Small intestine (tissue), 7 donors: ENCODE measurements at regions not wholly inside any gene's neighbourhood (a gene's known extent, or its start where the extent isn't known, plus 50 kb on each side); places are given as distances from the start of the nearest gene placed in this dataset.

Experiments used
- DNase-seq, 2 donors: peaks; one replicate each; pipeline versions ENCODE4 v3.0.0 to v3.0.0-alpha.2; 2013
- FAIRE-seq: peaks from 2 replicates; lab custom pipeline; 2012; peaks lifted over from hg19 to GRCh38; lab: Jason Lieb, UNC
- H3K27ac ChIP-seq, 3 donors: one replicate each; pipeline ENCODE4 v1.5.1; 2013; ENCODE audit warnings: low read length in 2 of 3, mild to moderate bottlenecking in 2 of 3, control low read depth in 1 of 3, inconsistent platforms in 1 of 3, low read depth in 1 of 3, moderate library complexity in 1 of 3
- H3K27me3 ChIP-seq, 3 donors: one replicate each; pipeline ENCODE4 v1.6.1; 2013; ENCODE audit warnings: low read length in 3 of 3, inconsistent platforms in 1 of 3; ENCODE audit not compliant: control insufficient read depth in 3 of 3, insufficient read depth in 3 of 3
- H3K36me3 ChIP-seq, 3 donors: one replicate each; pipeline ENCODE4 v1.6.1; 2013; ENCODE audit warnings: low read length in 3 of 3, inconsistent platforms in 1 of 3, low read depth in 1 of 3, mild to moderate bottlenecking in 1 of 3, moderate library complexity in 1 of 3; ENCODE audit not compliant: control insufficient read depth in 3 of 3, insufficient read depth in 2 of 3
- H3K4me1 ChIP-seq, 3 donors: one replicate each; pipeline ENCODE4 v1.6.1; 2013; ENCODE audit warnings: low read length in 2 of 3, inconsistent platforms in 1 of 3, low read depth in 1 of 3, mild to moderate bottlenecking in 1 of 3, moderate library complexity in 1 of 3; ENCODE audit not compliant: control insufficient read depth in 3 of 3, insufficient read depth in 2 of 3
- H3K4me3 ChIP-seq, 3 donors: one replicate each; pipeline ENCODE4 v1.5.1; 2013; ENCODE audit warnings: low read length in 3 of 3, control low read depth in 1 of 3, inconsistent platforms in 1 of 3, low read depth in 1 of 3, mild to moderate bottlenecking in 1 of 3, moderate library complexity in 1 of 3
- H3K9me3 ChIP-seq, 2 donors: one replicate each; pipeline ENCODE4 v1.6.1; 2013; ENCODE audit warnings: low read depth in 1 of 2, low read length in 1 of 2; ENCODE audit not compliant: control insufficient read depth in 2 of 2, insufficient read depth in 1 of 2
- WGBS, 3 donors: extraction: QIAGEN DNeasy Blood & Tissue Kit; methylation state at CpG; one replicate each; pipeline ENCODE4 v1.1.7; 2013; 5-methylcytosine and 5-hydroxymethylcytosine counted together
- donor health status: healthy with polysubstance abuse.
- donor health status: control.
- donor health status: control.
- donor health status: Bipolar disorder and iron deficiency.
- donor health status: healthy.

DNA sequence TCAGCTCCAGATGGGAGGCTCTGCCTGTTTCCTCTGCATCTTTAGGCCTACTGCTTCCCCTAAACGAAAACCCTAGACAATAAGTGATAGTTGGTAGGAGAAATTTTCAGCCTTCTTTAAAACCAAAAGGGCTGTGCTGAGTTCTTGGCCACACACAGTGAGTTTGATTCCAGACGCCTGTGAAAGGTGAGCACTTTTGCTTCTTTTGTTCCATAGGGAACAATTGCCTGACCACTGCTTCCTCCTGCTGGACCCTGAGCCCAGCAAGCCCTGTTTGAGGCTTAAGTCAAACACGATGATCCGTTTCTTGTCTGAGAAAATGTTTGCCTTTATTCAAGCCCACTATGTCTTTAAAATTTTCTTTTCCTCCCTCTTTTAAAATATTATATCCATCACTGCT lies 493.9 kb downstream of the ZIC1 start:
- no peak overlapping the region for H3K4me3 ChIP-seq
- H3K27ac ChIP-seq, result no peak overlapping the region
- 44 to 59% (median 47%) methylated on average over 4 of the region's 4 CpGs for WGBS, 3 donors
- peaks cover 0 to 5% of the 10 kb centered on the region in 2 donors for H3K9me3 ChIP-seq
- no peak for FAIRE-seq
- no peak for DNase-seq
- H3K4me1 ChIP-seq, result no peaks in the 10 kb centered on the region
- no peaks in the 10 kb centered on the region for H3K27me3 ChIP-seq
- no peaks in the 10 kb centered on the region for H3K36me3 ChIP-seq

GRCh38 chr3:147904421-147904820 lies 495.3 kb downstream of the ZIC1 start:
- Histone ChIP-seq H3K4me1 (no peaks in the 10 kb centered on the region), H3K4me3 (no peak overlapping the region), H3K36me3 (no peaks in the 10 kb centered on the region), H3K27me3 (no peaks in the 10 kb centered on the region), H3K27ac (no peak overlapping the region), H3K9me3 (peaks cover 0 to 5% of the 10 kb centered on the region in 2 donors)
- DNase-seq, result no peak
- WGBS, 3 donors, result 51 to 61% (median 59%) methylated on average over 3 of the region's 3 CpGs
- no peak for FAIRE-seq

- no peak overlapping the region for H3K27ac ChIP-seq
- DNase-seq (no peak), FAIRE-seq (no peak)
- no peaks in the 10 kb centered on the region for H3K27me3 ChIP-seq
- H3K4me1 ChIP-seq, result no peaks in the 10 kb centered on the region
- WGBS, 3 donors, result 46 to 54% (median 48%) methylated on average over 2 of the region's 2 CpGs
- no peak overlapping the region for H3K4me3 ChIP-seq
- H3K9me3 ChIP-seq, result no peaks in the 10 kb centered on the region
- H3K36me3 ChIP-seq, result no peaks in the 10 kb centered on the region
Measured at GRCh38 chr3:147906285-147906684, 497.1 kb downstream of the ZIC1 start.

- Histone ChIP-seq H3K27ac (no peak overlapping the region), H3K4me3 (no peak overlapping the region), H3K9me3 (no peaks in the 10 kb centered on the region), H3K4me1 (no peaks in the 10 kb centered on the region), H3K36me3 (no peaks in the 10 kb centered on the region), H3K27me3 (no peaks in the 10 kb centered on the region)
- FAIRE-seq (no peak), DNase-seq (no peak)
- 79 to 89% (median 86%) methylated on average over 1 of the region's 1 CpG for WGBS, 3 donors
Measured at GRCh38 chr3:147914532-147914931, 505.4 kb downstream of the ZIC1 start.

GRCh38 chr3:147915057-147915456 lies 505.9 kb downstream of the ZIC1 start:
- H3K27ac ChIP-seq, result no peak overlapping the region
- no peaks in the 10 kb centered on the region for H3K9me3 ChIP-seq
- H3K4me3 ChIP-seq, result no peak overlapping the region
- no peaks in the 10 kb centered on the region for H3K4me1 ChIP-seq
- no peaks in the 10 kb centered on the region for H3K36me3 ChIP-seq
- FAIRE-seq (no peak), DNase-seq (peak in 1 of 2 donors; percentile 4)
- 29 to 57% (median 37%) methylated on average over 5 of the region's 5 CpGs for WGBS, 3 donors
- no peaks in the 10 kb centered on the region for H3K27me3 ChIP-seq

- H3K27me3 ChIP-seq, result no peaks in the 10 kb centered on the region
- FAIRE-seq, result no peak
- DNase-seq, result peak in 1 of 2 donors; percentile 47
- H3K27ac ChIP-seq, result no peak overlapping the region
- no peaks in the 10 kb centered on the region for H3K9me3 ChIP-seq
- no peaks in the 10 kb centered on the region for H3K36me3 ChIP-seq
- no peaks in the 10 kb centered on the region for H3K4me1 ChIP-seq
- WGBS, 3 donors, result 16 to 59% (median 27%) methylated on average over 4 of the region's 4 CpGs
- H3K4me3 ChIP-seq, result no peak overlapping the region
Measured at GRCh38 chr3:147919496-147919895, 510.3 kb downstream of the ZIC1 start.

GRCh38 chr3:147921051-147921450 lies 511.9 kb downstream of the ZIC1 start:
- no peaks in the 10 kb centered on the region for H3K9me3 ChIP-seq
- WGBS, 3 donors, result 50 to 73% (median 66%) methylated on average over 2 of the region's 2 CpGs
- H3K36me3 ChIP-seq, result no peaks in the 10 kb centered on the region
- no peak for FAIRE-seq
- DNase-seq, result no peak
- no peaks in the 10 kb centered on the region for H3K4me1 ChIP-seq
- no peaks in the 10 kb centered on the region for H3K27me3 ChIP-seq
- no peak overlapping the region for H3K27ac ChIP-seq
- no peak overlapping the region for H3K4me3 ChIP-seq

DNA sequence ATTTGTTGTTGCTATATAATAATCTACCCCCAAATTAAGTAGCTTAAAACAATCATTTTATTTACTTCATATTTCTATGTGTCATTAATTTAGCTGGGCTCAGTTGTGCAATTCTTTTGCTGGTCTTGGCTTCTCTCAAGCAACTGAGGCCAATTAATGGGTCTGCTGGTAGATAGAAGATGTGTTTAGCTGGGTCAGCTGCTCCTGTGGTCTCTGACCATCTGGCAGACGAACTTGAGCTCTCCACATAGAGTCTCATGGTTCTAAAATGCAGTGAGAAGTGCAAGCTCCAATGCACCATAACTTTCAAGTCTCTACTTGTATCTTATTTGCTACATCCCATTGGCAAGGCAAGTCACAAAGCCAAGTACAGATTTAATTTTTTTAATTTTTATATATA lies 515.6 kb downstream of the ZIC1 start:
- no peaks in the 10 kb centered on the region for H3K36me3 ChIP-seq
- no peaks in the 10 kb centered on the region for H3K9me3 ChIP-seq
- H3K4me3 ChIP-seq, result no peak overlapping the region
- DNase-seq, result no peak
- WGBS, 3 donors, result 53 to 61% (median 57%) methylated on average over 1 of the region's 1 CpG
- no peak for FAIRE-seq
- no peaks in the 10 kb centered on the region for H3K27me3 ChIP-seq
- no peaks in the 10 kb centered on the region for H3K4me1 ChIP-seq
- H3K27ac ChIP-seq, result no peak overlapping the region

- Histone ChIP-seq H3K9me3 (no peaks in the 10 kb centered on the region), H3K27ac (no peak overlapping the region), H3K4me3 (no peak overlapping the region), H3K27me3 (no peaks in the 10 kb centered on the region), H3K36me3 (no peaks in the 10 kb centered on the region), H3K4me1 (no peaks in the 10 kb centered on the region)
- no peak for DNase-seq
- FAIRE-seq, result no peak
Measured at GRCh38 chr3:147925272-147925671, 516.1 kb downstream of the ZIC1 start.
